K562 (cell line): ENCODE measurements at regions not wholly inside any gene's neighbourhood (a gene's known extent, or its start where the extent isn't known, plus 50 kb on each side); places are given as distances from the start of the nearest gene placed in this dataset.

Source experiments
- ATAC-seq: fragments of 200-7000 bp; cut with Tn5 transposase; 3 replicates; pipeline ENCODE4 v1.9.1; 2020; ENCODE audit warnings: moderate library complexity
- BruUV-seq: library from RNA; stranded (reverse); fragments of 400-500 nt; replicated peaks from 2 replicates; lab custom pipeline; 2021; lab: Mats Ljungman, UMichigan
- CTCF ChIA-PET: fragments of 300-600 bp; formaldehyde crosslinking; extraction: SDS; loops from one replicate; lab custom pipeline; 2021; ENCODE audit warnings: low intra/inter-chr PET ratio; lab: Yijun Ruan, JAX
- POLR2A ChIA-PET: fragments of 300-600, 350-650 bp; sonication (Branson Sonifier 250); formaldehyde crosslinking; extraction: SDS; loops from one replicate; lab custom pipeline; 2021; ENCODE audit warnings: antibody characterized with exemption, inconsistent platforms; lab: Yijun Ruan, JAX
- DNase-seq, 4 experiments: peaks; one replicate each; pipeline versions ENCODE4 v3.0.0 to v3.0.0-alpha.2; 2011 to 2018; ENCODE audit warnings: low spot score in 3 of 4, mixed read lengths in 3 of 4; ENCODE audit errors: extremely low read depth in 1 of 4
- FAIRE-seq: peaks from 2 replicates; lab custom pipeline; 2011; peaks lifted over from hg19 to GRCh38; lab: Jason Lieb, UNC
- H2AFZ ChIP-seq: 2 replicates; pipeline ENCODE4 v1.6.0; 2011; ENCODE audit warnings: low read depth, low read length, control low read depth, inconsistent platforms
- H3K27ac ChIP-seq: fragments of 200-600 bp; 3 replicates; pipeline ENCODE4 v1.8.0; 2011; ENCODE audit warnings: low read depth, mild to moderate bottlenecking, control low read depth, inconsistent platforms, low read length, moderate library complexity, mixed read lengths; ENCODE audit errors: extremely low read depth
- H3K27me3 ChIP-seq, 2 experiments: fragments of 300-600 bp in 1 of 2; 2 replicates in 1 of 2; 3 replicates in 1 of 2; pipeline versions ENCODE4 v1.6.0 to v1.8.0; 2011; ENCODE audit warnings: inconsistent platforms in 2 of 2, low read length in 2 of 2, mild to moderate bottlenecking in 1 of 2, mixed read lengths in 1 of 2, moderate library complexity in 1 of 2; ENCODE audit not compliant: control insufficient read depth in 2 of 2, insufficient read depth in 2 of 2
- H3K36me3 ChIP-seq: fragments of 300-600 bp; 3 replicates; pipeline ENCODE4 v1.8.0; 2011; ENCODE audit warnings: mild to moderate bottlenecking, low read length, inconsistent platforms; ENCODE audit not compliant: control insufficient read depth, insufficient read depth
- H3K4me1 ChIP-seq, 2 experiments: fragments of 200-600 bp in 1 of 2; replicated peaks in 1 of 2; 2 replicates in 1 of 2; 3 replicates in 1 of 2; pipeline versions ENCODE4 v1.5.1 to v1.8.0; 2011; ENCODE audit warnings: inconsistent platforms in 2 of 2, low read length in 2 of 2, mild to moderate bottlenecking in 1 of 2, mixed read lengths in 1 of 2, moderate library complexity in 1 of 2; ENCODE audit not compliant: control insufficient read depth in 2 of 2, insufficient read depth in 2 of 2
- H3K4me2 ChIP-seq: 2 replicates; pipeline ENCODE4 v1.6.1; 2011; ENCODE audit warnings: low read length, control low read depth, inconsistent platforms, mixed read lengths; ENCODE audit not compliant: insufficient read depth
- H3K4me3 ChIP-seq: fragments of 200-600 bp; sonication (generic), shearing (Covaris generic); 2 replicates; pipeline ENCODE4 v1.5.1; 2016; ENCODE audit warnings: control low read depth, inconsistent platforms
- H3K79me2 ChIP-seq: fragments of 200-600 bp; 3 replicates; pipeline ENCODE4 v1.8.0; 2011; ENCODE audit warnings: low read length, inconsistent platforms; ENCODE audit not compliant: control insufficient read depth, insufficient read depth
- H3K9ac ChIP-seq, 2 experiments: 2 replicates each; pipeline versions ENCODE4 v1.6.0 to v1.6.1; 2011; ENCODE audit warnings: low read depth in 2 of 2, low read length in 2 of 2, control low read depth in 1 of 2, inconsistent platforms in 1 of 2, mild to moderate bottlenecking in 1 of 2, mixed read lengths in 1 of 2; ENCODE audit not compliant: insufficient read depth in 1 of 2
- H3K9me1 ChIP-seq: one replicate; pipeline ENCODE4 v1.6.0; 2011; ENCODE audit warnings: inconsistent platforms, mild to moderate bottlenecking, low read length, moderate library complexity; ENCODE audit not compliant: control insufficient read depth, insufficient read depth
- H3K9me3 ChIP-seq: replicated peaks from 2 replicates; pipeline ENCODE4 v1.5.1; 2011; ENCODE audit warnings: low read depth, low read length, inconsistent platforms; ENCODE audit not compliant: control insufficient read depth, insufficient read depth
- H4K20me1 ChIP-seq: replicated peaks from 2 replicates; pipeline ENCODE4 v1.6.1; 2011; ENCODE audit warnings: low read length, inconsistent platforms, mixed read lengths; ENCODE audit not compliant: control insufficient read depth, insufficient read depth
- C11orf30 ChIP-seq: fragments of 450-650 bp; IDR thresholded peaks from 2 replicates; pipeline ENCODE4 v1.6.1; 2016; ENCODE audit warnings: low read depth, mild to moderate bottlenecking
- CXXC5 ChIP-seq: fragments of 250-450 bp; sonication (Bioruptor Pico); IDR thresholded peaks from 2 replicates; pipeline ENCODE4 v1.8.0; 2022; ENCODE audit warnings: inconsistent platforms, mild to moderate bottlenecking, moderate library complexity
- HLTF ChIP-seq: fragments of 450-650 bp; IDR thresholded peaks from 2 replicates; pipeline ENCODE4 v1.6.1; 2016
- JUN ChIP-seq, 2 experiments: sonication (generic) in 1 of 2; formaldehyde crosslinking in 1 of 2; IDR thresholded peaks; 2 replicates each; pipeline versions ENCODE4 v1.6.1 to v1.8.0; 2012 to 2022; ENCODE audit warnings: borderline replicate concordance in 2 of 2, mild to moderate bottlenecking in 2 of 2, improper control_type of control experiment in 1 of 2, low read depth in 1 of 2, low read length in 1 of 2, missing genetic modification reagents in 1 of 2
- MAFF ChIP-seq: IDR thresholded peaks from 2 replicates; pipeline ENCODE4 v1.6.1; 2012; ENCODE audit warnings: low read length, improper control_type of control experiment
- MAFK ChIP-seq: IDR thresholded peaks from 2 replicates; pipeline ENCODE4 v1.6.1; 2011; ENCODE audit warnings: low read length, improper control_type of control experiment
- NCOA4 ChIP-seq: fragments of 450-650 bp; IDR thresholded peaks from 2 replicates; pipeline ENCODE4 v1.6.1; 2018; ENCODE audit warnings: mild to moderate bottlenecking; ENCODE audit not compliant: partially characterized antibody
- PBX2 ChIP-seq, 2 experiments: IDR thresholded peaks in 1 of 2; conservative IDR thresholded peaks in 1 of 2; 2 replicates each; pipeline ENCODE4 v1.6.1; 2016; ENCODE audit warnings: low read depth in 2 of 2, mild to moderate bottlenecking in 1 of 2, missing compliant biosample characterization in 1 of 2, missing genetic modification characterization in 1 of 2, moderate library complexity in 1 of 2
- POLR2B ChIP-seq: fragments of 450-650 bp; IDR thresholded peaks from 2 replicates; pipeline ENCODE4 v1.6.1; 2018; ENCODE audit warnings: low read depth; ENCODE audit not compliant: partially characterized antibody
- SAFB ChIP-seq: fragments of 200-400 bp; formaldehyde crosslinking; IDR thresholded peaks from 2 replicates; pipeline ENCODE4 v1.6.1; 2017; ENCODE audit warnings: low read depth, low read length, borderline replicate concordance
- ZFP91 ChIP-seq: sonication (generic); formaldehyde crosslinking; IDR thresholded peaks from 2 replicates; pipeline ENCODE4 v1.8.0; 2022; ENCODE audit warnings: mild to moderate bottlenecking, missing genetic modification reagents
- ZNF77 ChIP-seq: fragments of 250-450 bp; sonication (Bioruptor Pico); IDR thresholded peaks from 2 replicates; pipeline ENCODE4 v1.5.0; 2020
- ZNF830 ChIP-seq: fragments of 250-450 bp; sonication (Bioruptor Pico); IDR thresholded peaks from 2 replicates; pipeline ENCODE4 v1.5.0; 2021; ENCODE audit warnings: mild to moderate bottlenecking
- WGBS: fragments of 100-300 bp; shearing (Covaris generic); methylation state at CpG from one replicate; pipeline ENCODE4 v1.1.6; 2016; ENCODE audit warnings: low coverage, mixed read lengths; ENCODE audit not compliant: insufficient coverage; ENCODE audit errors: missing lambda C conversion rate; 5-methylcytosine and 5-hydroxymethylcytosine counted together
- in situ Hi-C: fragments of 300-500 bp; cut with MboI; formaldehyde crosslinking; loops from 4 replicates; pipeline ENCODE4 v1.15.0; 2018; ENCODE audit warnings: inconsistent platforms, mixed read lengths
- intact Hi-C: fragments of 100-400 bp; cut with micrococcal nuclease; formaldehyde crosslinking; loops from 2 replicates; pipeline ENCODE4 v1.14.2; 2022

- Histone ChIP-seq H3K9ac (no peak overlapping the region), H3K79me2 (no peaks in the 10 kb centered on the region), H2AFZ (no peak overlapping the region), H3K27me3 (no peaks in the 10 kb centered on the region), H3K4me3 (no peak overlapping the region), H3K9me1 (no peaks in the 10 kb centered on the region), H3K27ac (no peak overlapping the region), H3K4me2 (no peak overlapping the region), H3K36me3 (no peaks in the 10 kb centered on the region), H3K9me3 (no peaks in the 10 kb centered on the region), H3K4me1 (no peaks in the 10 kb centered on the region), H4K20me1 (no peaks in the 10 kb centered on the region)
- 0% methylated on average over 3 of the region's 3 CpGs for WGBS
- FAIRE-seq, result no peak
- DNase-seq, result no peak
- in situ Hi-C loops (no loop called here), intact Hi-C loops (no loop called here)
- POLR2A ChIA-PET, result no interaction called here
- no peak for ATAC-seq
- BruUV-seq, result no TSS peak
- 0 out of 2 replicates have a peak, but pooled peaks have one; percentile 9 for TF ChIP-seq C11orf30
- peak; percentile 62 for TF ChIP-seq MAFF
- TF ChIP-seq MAFK, result peak; percentile 27; the same call in 1 of the 2 replicates
- TF ChIP-seq NCOA4, result no peak
- CTCF ChIA-PET, result no interaction called here
Measured at GRCh38 chr3:74217467-74217866, 397.0 kb downstream of the CNTN3 start.

- Histone ChIP-seq H3K27ac (no peak overlapping the region), H3K4me2 (no peak overlapping the region), H3K9me3 (no peaks in the 10 kb centered on the region), H3K4me3 (no peak overlapping the region), H3K9me1 (no peaks in the 10 kb centered on the region), H2AFZ (no peak overlapping the region), H3K36me3 (no peaks in the 10 kb centered on the region), H3K9ac (no peak overlapping the region), H4K20me1 (no peaks in the 10 kb centered on the region), H3K27me3 (no peaks in the 10 kb centered on the region), H3K79me2 (no peaks in the 10 kb centered on the region), H3K4me1 (no peaks in the 10 kb centered on the region)
- 0% methylated on average over 4 of the region's 4 CpGs for WGBS
- FAIRE-seq, result no peak
- POLR2A ChIA-PET, result no interaction called here
- CTCF ChIA-PET, result no interaction called here
- in situ Hi-C loops (no loop called here), intact Hi-C loops (no loop called here)
- no peak for DNase-seq
- no TSS peak for BruUV-seq
- no peak for ATAC-seq
- TF ChIP-seq SAFB, result no peak
- TF ChIP-seq JUN (IDR thresholded peaks at IDR 0.05; ENCODE audit: borderline replicate concordance, low read depth, low read length), result no peak
- TF ChIP-seq JUN (CRISPR knock-in tag; IDR thresholded peaks at IDR 0.05; ENCODE audit: borderline replicate concordance), result no peak
- no peak for TF ChIP-seq POLR2B
- TF ChIP-seq ZNF830, result no peak
- TF ChIP-seq ZNF77 (CRISPR knock-in tag), result no peak
- no peak for TF ChIP-seq ZFP91 (CRISPR knock-in tag)
- no peak for TF ChIP-seq PBX2 (CRISPR knock-in tag; IDR thresholded peaks at IDR 0.05; ENCODE audit: low read depth)
- TF ChIP-seq PBX2 (tag; conservative IDR thresholded peaks at IDR 0.05; ENCODE audit: low read depth), result no peak
- no peak for TF ChIP-seq HLTF
- no peak for TF ChIP-seq CXXC5 (CRISPR knock-in tag)
Measured at GRCh38 chr3:74214286-74214685, 400.2 kb downstream of the CNTN3 start.
